DOHH2 (cell line): ENCODE measurements at regions not wholly inside any gene's neighbourhood (a gene's known extent, or its start where the extent isn't known, plus 50 kb on each side); places are given as distances from the start of the nearest gene placed in this dataset.

ENCODE experiments used
- H3F3A ChIP-seq: fragments of 200-600 bp; sonication (generic), shearing (Covaris generic); 2 replicates; pipeline ENCODE4 v1.6.0; 2016; ENCODE audit warnings: antibody characterized with exemption, mild to moderate bottlenecking; ENCODE audit not compliant: control insufficient read depth, insufficient read depth
- H3K27ac ChIP-seq: fragments of 200-600 bp; sonication (generic); 2 replicates; pipeline ENCODE4 v1.5.1; 2014; ENCODE audit warnings: low read depth, mild to moderate bottlenecking, low read length, moderate library complexity
- H3K27me3 ChIP-seq: fragments of 200-600 bp; sonication (generic); 2 replicates; pipeline ENCODE4 v1.6.1; 2014; ENCODE audit warnings: mild to moderate bottlenecking, low read length, mixed read lengths; ENCODE audit not compliant: control insufficient read depth
- H3K36me3 ChIP-seq: fragments of 200-600 bp; sonication (generic); 2 replicates; pipeline ENCODE4 v1.6.1; 2014; ENCODE audit warnings: mild to moderate bottlenecking, low read length, moderate library complexity, mixed read lengths; ENCODE audit not compliant: control insufficient read depth
- H3K4me1 ChIP-seq: fragments of 200-600 bp; sonication (generic); 2 replicates; pipeline ENCODE4 v1.6.1; 2014; ENCODE audit warnings: mild to moderate bottlenecking, low read length, mixed read lengths; ENCODE audit not compliant: control insufficient read depth
- H3K4me2 ChIP-seq: fragments of 200-600 bp; sonication (generic); 2 replicates; pipeline ENCODE4 v1.6.0; 2014; ENCODE audit warnings: mild to moderate bottlenecking, low read length, moderate library complexity
- H3K4me3 ChIP-seq: fragments of 200-600 bp; sonication (generic); 2 replicates; pipeline ENCODE4 v1.5.1; 2014; ENCODE audit warnings: mild to moderate bottlenecking, low read length, mixed read lengths
- H3K79me2 ChIP-seq: fragments of 200-600 bp; sonication (generic); 2 replicates; pipeline ENCODE4 v1.6.1; 2014; ENCODE audit warnings: mild to moderate bottlenecking, low read length, mixed read lengths; ENCODE audit not compliant: control insufficient read depth
- H3K9me2 ChIP-seq: fragments of 200-600 bp; sonication (generic); replicated peaks from 2 replicates; pipeline ENCODE4 v1.6.1; 2014; ENCODE audit warnings: mild to moderate bottlenecking, low read length, mixed read lengths; ENCODE audit not compliant: control insufficient read depth
- H3K9me3 ChIP-seq: fragments of 200-600 bp; sonication (generic); 2 replicates; pipeline ENCODE4 v1.6.1; 2014; ENCODE audit warnings: antibody characterized with exemption, low read length, mixed read lengths; ENCODE audit not compliant: control insufficient read depth, insufficient read depth
- H4K20me1 ChIP-seq: fragments of 200-600 bp; sonication (generic); 2 replicates; pipeline ENCODE4 v1.6.0; 2014; ENCODE audit warnings: low read depth, mild to moderate bottlenecking, antibody characterized with exemption, low read length, moderate library complexity; ENCODE audit not compliant: control insufficient read depth, insufficient read depth
- CTCF ChIP-seq: fragments of 200-600 bp; sonication (generic); IDR thresholded peaks from one replicate; pipeline ENCODE4 v1.5.1; 2014; ENCODE audit warnings: antibody characterized with exemption, mild to moderate bottlenecking, low read depth, low read length; ENCODE audit not compliant: poor library complexity, severe bottlenecking
- EZH2phosphoT487 ChIP-seq: fragments of 200-600 bp; sonication (generic); IDR thresholded peaks from 2 replicates; pipeline ENCODE4 v1.6.1; 2017; ENCODE audit warnings: borderline replicate concordance, mild to moderate bottlenecking, antibody characterized with exemption, low read length, moderate library complexity, mixed read lengths

- H3K79me2 ChIP-seq, result no peaks in the 10 kb centered on the region
- no peaks in the 10 kb centered on the region for H4K20me1 ChIP-seq
- H3K4me3 ChIP-seq, result no peak overlapping the region
- H3K9me3 ChIP-seq, result no peaks in the 10 kb centered on the region
- no peak overlapping the region for H3K4me2 ChIP-seq
- no peak overlapping the region for H3K27ac ChIP-seq
- no peaks in the 10 kb centered on the region for H3K27me3 ChIP-seq
- no peak for TF ChIP-seq CTCF
- no peak for TF ChIP-seq EZH2phosphoT487
- no peaks in the 10 kb centered on the region for H3K9me2 ChIP-seq
- no peaks in the 10 kb centered on the region for H3F3A ChIP-seq
- no peaks in the 10 kb centered on the region for H3K36me3 ChIP-seq
- H3K4me1 ChIP-seq, result no peaks in the 10 kb centered on the region
Observed at GRCh38 chr13:72507416-72508199, 219.8 kb downstream of the MZT1 start.

GRCh38 chr13:72506706-72507105, 220.7 kb downstream of the MZT1 start:
- H3K4me3 ChIP-seq, result no peak overlapping the region
- H3K9me2 ChIP-seq, result no peaks in the 10 kb centered on the region
- no peaks in the 10 kb centered on the region for H3K9me3 ChIP-seq
- TF ChIP-seq CTCF (no peak), EZH2phosphoT487 (no peak)
- H3K4me1 ChIP-seq, result no peaks in the 10 kb centered on the region
- no peak overlapping the region for H3K4me2 ChIP-seq
- no peaks in the 10 kb centered on the region for H3K79me2 ChIP-seq
- H3K27me3 ChIP-seq, result no peaks in the 10 kb centered on the region
- H4K20me1 ChIP-seq, result no peaks in the 10 kb centered on the region
- H3K36me3 ChIP-seq, result no peaks in the 10 kb centered on the region
- H3K27ac ChIP-seq, result no peak overlapping the region
- no peaks in the 10 kb centered on the region for H3F3A ChIP-seq

DNA sequence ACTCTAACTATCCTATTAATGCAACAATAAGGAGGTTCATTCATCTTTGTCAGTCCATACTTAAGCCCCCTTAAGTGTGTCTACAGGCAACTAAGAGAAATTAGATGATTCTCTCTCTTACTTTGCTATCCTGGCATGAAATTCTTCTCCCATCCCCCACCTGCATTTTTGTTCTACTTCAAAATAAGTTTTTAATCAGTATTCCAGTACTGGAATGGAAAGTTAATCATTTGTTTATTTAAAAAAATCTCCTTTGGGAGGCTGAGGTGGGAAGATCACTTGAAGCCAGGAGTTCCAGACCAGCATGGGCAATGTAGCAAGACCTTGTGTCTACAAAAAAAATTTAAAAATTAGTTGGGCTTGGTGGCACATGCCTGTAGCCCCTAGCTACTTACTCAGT, 222.1 kb downstream of the MZT1 start:
- Histone ChIP-seq H3K4me2 (no peak overlapping the region), H3K9me3 (no peaks in the 10 kb centered on the region), H3F3A (no peaks in the 10 kb centered on the region), H3K27me3 (no peaks in the 10 kb centered on the region), H3K4me1 (no peaks in the 10 kb centered on the region), H3K36me3 (no peaks in the 10 kb centered on the region), H3K79me2 (no peaks in the 10 kb centered on the region), H3K9me2 (no peaks in the 10 kb centered on the region), H3K4me3 (no peak overlapping the region), H4K20me1 (no peaks in the 10 kb centered on the region), H3K27ac (no peak overlapping the region)
- TF ChIP-seq CTCF, result no peak
- no peak for TF ChIP-seq EZH2phosphoT487
